GM19025 (cell line): ENCODE measurements at regions not wholly inside any gene's neighbourhood (a gene's known extent, or its start where the extent isn't known, plus 50 kb on each side); places are given as distances from the start of the nearest gene placed in this dataset.

Experiments
- ATAC-seq: cut with Tn5 transposase; IDR thresholded peaks from one replicate; pipeline ENCODE4 v1.9.1; 2021; ENCODE audit warnings: mild to moderate bottlenecking, low read depth, moderate library complexity; ENCODE audit not compliant: unreplicated experiment

DNA sequence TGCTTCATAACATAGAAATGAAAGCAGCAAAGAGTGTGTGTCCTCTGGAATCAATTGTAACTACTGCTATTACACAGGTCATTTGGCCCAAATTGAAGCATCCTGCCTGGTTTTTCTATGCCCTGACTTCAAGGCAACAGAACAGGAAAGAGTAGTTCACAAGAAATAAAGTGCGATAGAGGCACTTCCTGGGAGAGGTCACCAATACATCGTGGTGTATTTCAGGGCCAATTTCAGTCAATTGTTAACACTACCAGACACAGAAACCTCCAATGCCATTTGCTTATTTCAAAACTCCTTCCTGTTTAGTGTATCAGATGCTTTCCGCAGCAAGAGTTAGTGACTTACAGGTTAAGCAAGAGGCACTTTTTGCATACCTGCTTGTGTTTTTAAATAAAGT, 292.1 kb downstream of the ETAA1 start:
- ATAC-seq = no peak

DNA sequence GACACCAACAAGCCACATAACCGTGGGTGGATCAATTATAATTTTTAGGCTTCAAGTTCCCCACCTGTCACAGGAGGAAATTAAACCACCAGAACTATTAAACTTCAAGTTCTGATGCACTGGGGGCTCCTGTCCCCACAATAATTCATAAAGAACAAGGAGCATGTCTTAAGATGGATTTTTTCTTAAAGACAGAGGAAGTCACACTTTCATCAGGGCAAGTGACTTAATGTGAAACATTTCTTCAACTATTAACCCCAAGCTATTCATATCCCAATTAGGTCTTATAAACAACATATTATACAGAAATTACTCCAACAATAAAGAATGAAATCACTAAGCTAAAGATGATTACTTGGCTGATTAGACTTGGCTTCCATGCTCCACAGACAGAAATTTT, 292.5 kb downstream of the ETAA1 start:
- ATAC-seq = no peak

DNA sequence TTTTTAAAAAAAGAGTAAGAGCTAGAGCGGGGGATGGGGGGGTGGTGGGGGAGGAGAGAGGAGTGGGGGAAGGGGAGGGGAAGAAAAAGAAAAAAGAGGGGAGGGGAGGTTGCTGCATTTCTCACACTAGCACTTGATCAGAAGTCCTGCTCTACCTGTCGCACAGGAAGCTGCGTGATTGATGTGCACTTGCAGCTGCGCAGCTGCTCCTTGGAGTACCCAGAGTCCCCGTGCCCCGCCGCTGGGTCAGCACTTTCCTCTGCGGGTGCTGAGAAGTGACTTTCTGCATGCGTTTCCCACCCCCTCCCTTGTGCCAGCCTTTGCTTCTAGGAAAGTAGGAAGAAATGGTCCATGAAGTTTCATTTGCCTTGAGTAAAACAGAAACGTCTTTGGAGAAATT, 297.3 kb downstream of the ETAA1 start:
- ATAC-seq = no peak

GRCh38 chr2:67701011-67701410, 303.9 kb downstream of the ETAA1 start:
- no peak for ATAC-seq

DNA sequence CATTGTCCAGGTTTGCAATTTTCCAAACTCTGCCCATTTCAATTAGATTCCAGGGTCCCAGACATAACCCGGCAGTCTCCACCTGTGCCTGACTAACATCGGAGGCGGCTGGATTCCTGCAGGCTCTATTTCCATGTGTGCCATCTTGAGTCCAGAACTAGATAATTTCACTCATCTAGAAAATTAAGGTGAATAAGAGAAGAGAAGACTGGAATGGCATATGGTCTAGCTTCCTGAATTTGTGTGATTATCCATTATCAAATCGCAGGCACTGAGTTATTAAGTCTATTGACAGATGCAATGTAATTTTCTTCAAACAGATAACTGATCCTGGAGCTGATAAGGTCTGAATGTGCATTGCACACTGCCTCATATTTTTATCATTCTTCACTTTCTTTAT, 305.2 kb downstream of the ETAA1 start:
- no peak for ATAC-seq

- no peak for ATAC-seq
These were observed 305.8 kb downstream of the ETAA1 start for GRCh38 chr2:67702937-67703336.

DNA sequence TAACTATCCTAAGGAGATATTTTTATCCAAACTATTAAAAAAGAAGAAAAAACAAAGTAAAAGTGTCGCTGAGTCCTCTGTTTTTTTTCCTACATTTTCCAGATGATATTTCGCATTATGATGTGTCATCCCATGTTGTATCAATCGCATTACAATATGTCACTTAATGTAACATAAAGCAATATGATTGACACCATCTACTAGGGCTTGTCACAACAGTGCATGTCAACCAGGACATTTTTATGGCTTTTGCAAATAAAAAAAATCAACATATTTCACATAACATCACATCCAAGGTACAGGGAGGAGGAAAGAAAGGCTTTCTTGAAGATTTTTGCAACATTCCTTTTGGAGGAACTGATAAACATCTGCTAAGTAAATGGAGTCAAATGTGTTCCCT, 308.9 kb downstream of the ETAA1 start:
- no peak for ATAC-seq

GRCh38 chr2:67707896-67708295, 310.8 kb downstream of the ETAA1 start:
- no peak for ATAC-seq

GRCh38 chr2:67709835-67710234, 312.7 kb downstream of the ETAA1 start:
- ATAC-seq = no peak

GRCh38 chr2:67712484-67712883, 315.4 kb downstream of the ETAA1 start:
- no peak for ATAC-seq

GRCh38 chr2:67713376-67713775, 316.2 kb downstream of the ETAA1 start:
- no peak for ATAC-seq

DNA sequence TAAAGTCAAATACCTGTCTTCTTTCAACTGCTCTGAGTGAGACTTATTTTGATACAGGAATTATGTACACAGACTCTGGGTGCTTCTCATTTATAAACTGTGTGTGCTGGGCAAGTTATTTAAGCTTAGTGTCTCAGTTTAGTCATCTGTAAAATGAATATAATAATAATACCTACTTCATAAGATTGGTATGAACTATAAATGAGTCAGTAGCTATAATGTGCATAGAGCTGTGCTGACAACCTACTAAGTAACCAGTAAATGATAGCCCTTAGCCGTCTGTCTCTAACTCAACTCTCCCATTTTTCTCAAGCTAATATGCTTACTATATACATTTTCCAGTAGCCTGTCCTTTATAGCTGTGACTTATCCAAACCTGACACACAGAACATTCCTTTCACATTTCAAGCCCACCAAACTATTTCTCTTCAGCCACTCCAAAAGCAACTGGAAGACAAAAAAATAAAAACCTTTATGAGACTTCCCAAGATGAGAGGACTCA, 319.8 kb downstream of the ETAA1 start:
- ATAC-seq = no peak

- ATAC-seq = no peak
These were observed 320.6 kb downstream of the ETAA1 start for GRCh38 chr2:67717692-67718091.

DNA sequence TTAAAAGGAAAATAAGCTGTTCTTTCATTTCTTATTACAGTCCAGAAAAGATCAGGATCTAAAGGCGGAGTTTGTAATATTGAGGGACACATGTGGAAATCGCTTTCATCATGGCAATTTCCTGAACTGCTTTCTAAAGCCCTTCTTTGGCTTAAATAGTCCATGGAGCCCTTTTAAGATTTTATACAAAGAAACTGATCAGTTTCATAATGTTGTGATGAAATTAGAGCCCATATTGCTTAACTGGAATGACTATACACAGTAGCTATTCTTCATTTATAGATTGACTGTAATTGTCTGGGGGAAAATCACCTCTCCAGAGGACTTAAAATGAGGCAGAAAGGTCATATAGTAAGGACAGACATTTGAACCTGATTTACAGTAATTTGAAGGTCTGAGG, 322.2 kb downstream of the ETAA1 start:
- no peak for ATAC-seq

GRCh38 chr2:67721516-67721915, 324.4 kb downstream of the ETAA1 start:
- no peak for ATAC-seq

DNA sequence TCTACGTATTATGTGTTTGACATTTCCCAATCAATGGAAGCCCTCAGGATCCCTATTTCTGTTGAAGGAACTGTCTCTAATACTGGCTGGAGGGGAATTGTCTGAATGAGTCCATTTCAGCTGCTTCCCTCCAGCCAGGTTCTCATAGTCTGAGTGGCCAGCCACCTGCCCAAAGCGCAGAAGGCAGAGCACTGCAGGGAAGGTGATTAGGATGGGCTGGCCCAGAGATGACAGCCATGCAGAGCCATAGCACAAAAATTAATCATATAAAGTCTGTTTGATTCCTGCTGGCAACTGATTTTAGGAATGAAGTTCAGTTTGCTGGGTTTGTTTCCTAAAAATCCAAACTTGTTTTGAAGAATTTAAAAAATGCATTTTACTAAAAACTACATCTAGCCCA, 327.1 kb downstream of the ETAA1 start:
- ATAC-seq = no peak

DNA sequence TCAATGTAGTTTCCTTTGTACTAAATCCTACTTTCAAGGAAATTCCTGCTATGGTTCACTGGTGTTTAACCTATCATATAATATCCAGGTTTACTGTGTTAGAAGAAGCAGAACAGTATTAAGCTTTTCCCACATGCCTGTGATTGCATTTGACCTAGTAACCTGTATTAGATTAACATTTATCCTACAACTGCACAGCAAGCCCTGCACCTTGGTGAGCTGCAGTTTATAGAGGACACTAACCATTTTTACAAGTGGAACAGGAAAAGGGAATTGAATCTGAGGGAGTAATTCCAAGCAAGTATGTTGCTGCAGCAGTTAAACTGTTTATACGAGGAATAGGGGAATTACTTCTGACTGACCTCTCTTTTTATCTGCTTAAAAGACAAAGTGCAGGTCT, 328.6 kb downstream of the ETAA1 start:
- ATAC-seq = no peak

- no peak for ATAC-seq
These were observed 329.3 kb downstream of the ETAA1 start for GRCh38 chr2:67726416-67726815.

- no peak for ATAC-seq
These were observed 330.0 kb downstream of the ETAA1 start for GRCh38 chr2:67727131-67727530.

DNA sequence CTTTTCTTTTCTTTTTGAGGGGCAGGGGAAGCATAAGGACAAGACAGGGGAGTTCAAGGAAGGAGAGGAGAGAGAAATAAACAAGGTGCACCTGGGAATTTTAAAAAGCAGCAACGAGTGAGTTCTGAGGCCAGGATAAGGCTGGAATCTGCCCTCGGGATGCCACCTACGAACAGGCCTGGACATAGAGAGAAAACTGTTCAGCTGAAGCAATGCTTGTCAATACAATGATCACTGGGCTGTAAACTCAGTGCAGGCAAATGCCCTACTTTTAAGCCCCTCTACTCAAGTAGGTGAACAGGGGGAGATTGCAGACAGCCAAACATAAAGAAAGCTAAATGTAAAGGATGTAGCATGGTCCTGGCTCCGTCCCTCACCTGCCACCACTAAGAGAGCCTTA, 330.5 kb downstream of the ETAA1 start:
- ATAC-seq = no peak

DNA sequence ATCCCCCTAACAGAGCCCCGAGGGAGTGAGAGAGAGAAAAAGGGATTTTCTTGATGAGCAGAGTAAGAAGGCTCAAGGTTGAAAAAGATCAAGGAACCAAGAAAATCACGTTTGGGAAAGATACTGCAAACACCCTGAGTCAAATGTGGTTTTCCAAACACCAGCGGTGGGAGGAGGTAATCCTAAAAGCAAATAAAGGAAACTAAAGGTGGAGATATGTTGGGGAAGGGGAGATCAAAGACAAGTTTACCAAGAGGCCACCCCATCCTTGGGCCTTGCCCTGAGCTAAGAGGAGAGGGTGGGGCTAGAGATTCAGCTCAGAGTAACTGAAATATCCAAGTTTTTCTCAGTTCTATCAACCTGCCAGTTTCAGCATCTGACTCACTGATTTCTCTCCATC, 332.3 kb downstream of the ETAA1 start:
- ATAC-seq = no peak

- ATAC-seq = no peak
These were observed 329.3 kb downstream of the C1D start for GRCh38 chr2:67733517-67733916.

DNA sequence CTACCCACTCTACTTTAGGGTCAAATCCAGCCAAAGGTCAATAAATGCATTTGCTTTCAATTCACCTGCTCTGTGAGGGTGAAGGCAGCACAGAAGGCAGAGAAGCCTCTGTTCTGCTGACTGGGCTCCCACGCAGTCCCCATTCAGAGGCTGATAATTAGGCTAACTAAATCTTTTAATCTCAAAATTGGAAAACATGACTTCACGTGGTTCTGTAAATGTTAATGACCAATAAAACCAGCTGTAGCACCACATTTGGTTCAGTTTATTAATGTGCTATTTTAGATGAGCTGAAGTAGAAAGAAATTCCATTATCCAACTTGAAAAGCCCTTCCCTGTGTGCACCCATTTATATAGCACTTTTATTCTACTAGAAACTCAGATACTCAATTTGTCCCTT, 310.6 kb downstream of the C1D start:
- no peak for ATAC-seq
